Neural progenitor cell (in vitro differentiated cells): ENCODE measurements at regions not wholly inside any gene's neighbourhood (a gene's known extent, or its start where the extent isn't known, plus 50 kb on each side); places are given as distances from the start of the nearest gene placed in this dataset.

Source experiments
- DNase-seq: peaks from one replicate; pipeline ENCODE4 v3.0.0-alpha.2; 2016; ENCODE audit warnings: low spot score
- H2AFZ ChIP-seq: fragments of 200-600 bp; sonication (generic); replicated peaks from 2 replicates; pipeline ENCODE4 v1.6.1; 2016; ENCODE audit warnings: antibody characterized with exemption
- H3F3A ChIP-seq: fragments of 200-600 bp; sonication (generic); 2 replicates; pipeline ENCODE4 v1.6.1; 2016; ENCODE audit warnings: antibody characterized with exemption, low read depth
- H3K27ac ChIP-seq: fragments of 200-600 bp; sonication (generic); 2 replicates; pipeline ENCODE4 v1.5.1; 2016; ENCODE audit warnings: mild to moderate bottlenecking
- H3K27me3 ChIP-seq: fragments of 200-600 bp; sonication (generic); 2 replicates; pipeline ENCODE4 v1.6.1; 2016; ENCODE audit warnings: mild to moderate bottlenecking, moderate library complexity
- H3K36me3 ChIP-seq: fragments of 200-600 bp; sonication (generic); 2 replicates; pipeline ENCODE4 v1.5.1; 2016
- H3K4me1 ChIP-seq: fragments of 200-600 bp; sonication (generic); 2 replicates; pipeline ENCODE4 v1.6.1; 2016; ENCODE audit warnings: mixed run types
- H3K4me2 ChIP-seq: fragments of 200-600 bp; sonication (generic); 2 replicates; pipeline ENCODE4 v1.6.1; 2016
- H3K4me3 ChIP-seq: fragments of 200-600 bp; sonication (generic); 2 replicates; pipeline ENCODE4 v1.5.1; 2016
- H3K79me2 ChIP-seq: fragments of 200-600 bp; sonication (generic); 2 replicates; pipeline ENCODE4 v1.6.1; 2016; ENCODE audit warnings: low read depth
- H3K9ac ChIP-seq: fragments of 200-600 bp; sonication (generic); 2 replicates; pipeline ENCODE4 v1.6.1; 2016
- H3K9me3 ChIP-seq: fragments of 200-600 bp; sonication (generic); 2 replicates; pipeline ENCODE4 v1.5.1; 2016; ENCODE audit warnings: low read depth
- H4K20me1 ChIP-seq: fragments of 200-600 bp; sonication (generic); 2 replicates; pipeline ENCODE4 v1.6.1; 2016; ENCODE audit warnings: low read depth
- H3K27ac Mint-ChIP-seq: 3 replicates; pipeline ENCODE4 v1.8.0; 2021; ENCODE audit warnings: mixed read lengths
- H3K27me3 Mint-ChIP-seq: 2 replicates; pipeline ENCODE4 v1.8.0; 2022; ENCODE audit warnings: low read depth, mild to moderate bottlenecking, inconsistent platforms, moderate library complexity, mixed read lengths; ENCODE audit not compliant: insufficient read depth
- H3K36me3 Mint-ChIP-seq: 3 replicates; pipeline ENCODE4 v1.8.0; 2021; ENCODE audit warnings: mixed read lengths
- H3K4me1 Mint-ChIP-seq: 3 replicates; pipeline ENCODE4 v1.8.0; 2021; ENCODE audit warnings: mixed read lengths
- H3K4me3 Mint-ChIP-seq: 3 replicates; pipeline ENCODE4 v1.8.0; 2021; ENCODE audit warnings: mild to moderate bottlenecking, moderate library complexity, mixed read lengths
- H3K9me3 Mint-ChIP-seq: 3 replicates; pipeline ENCODE4 v1.8.0; 2020; ENCODE audit warnings: mixed read lengths
- EZH2 ChIP-seq: fragments of 200-600 bp; sonication (generic); IDR thresholded peaks from 2 replicates; pipeline ENCODE4 v1.6.1; 2017; ENCODE audit warnings: antibody characterized with exemption, mild to moderate bottlenecking, moderate library complexity
- EZH2phosphoT487 ChIP-seq: fragments of 200-600 bp; sonication (generic); IDR thresholded peaks from 2 replicates; pipeline ENCODE4 v1.6.1; 2017; ENCODE audit warnings: antibody characterized with exemption
- TF ChIP-seq, protein P1 (sequence below): fragments of 200-600 bp; sonication (generic); IDR thresholded peaks from 2 replicates; pipeline ENCODE4 v1.5.1; 2017; ENCODE audit warnings: antibody characterized with exemption, mild to moderate bottlenecking

GRCh38 chr5:164132358-164132757 is 626.9 kb downstream of the MAT2B start:
- Histone ChIP-seq H3K36me3 (no peaks in the 10 kb centered on the region), H3K27me3 (no peaks in the 10 kb centered on the region), H2AFZ (no peak overlapping the region), H3K9me3 (peaks cover 10% of the 10 kb centered on the region), H3K4me1 (no peaks in the 10 kb centered on the region), H4K20me1 (no peaks in the 10 kb centered on the region), H3F3A (no peaks in the 10 kb centered on the region), H3K9ac (no peak overlapping the region), H3K27ac (no peak overlapping the region), H3K79me2 (no peaks in the 10 kb centered on the region), H3K4me2 (no peak overlapping the region), H3K4me3 (no peak overlapping the region)
- no peaks in the 10 kb centered on the region for H3K36me3 Mint-ChIP-seq
- no peak for DNase-seq
- no peak for TF ChIP-seq EZH2
- TF ChIP-seq, protein P1, sequence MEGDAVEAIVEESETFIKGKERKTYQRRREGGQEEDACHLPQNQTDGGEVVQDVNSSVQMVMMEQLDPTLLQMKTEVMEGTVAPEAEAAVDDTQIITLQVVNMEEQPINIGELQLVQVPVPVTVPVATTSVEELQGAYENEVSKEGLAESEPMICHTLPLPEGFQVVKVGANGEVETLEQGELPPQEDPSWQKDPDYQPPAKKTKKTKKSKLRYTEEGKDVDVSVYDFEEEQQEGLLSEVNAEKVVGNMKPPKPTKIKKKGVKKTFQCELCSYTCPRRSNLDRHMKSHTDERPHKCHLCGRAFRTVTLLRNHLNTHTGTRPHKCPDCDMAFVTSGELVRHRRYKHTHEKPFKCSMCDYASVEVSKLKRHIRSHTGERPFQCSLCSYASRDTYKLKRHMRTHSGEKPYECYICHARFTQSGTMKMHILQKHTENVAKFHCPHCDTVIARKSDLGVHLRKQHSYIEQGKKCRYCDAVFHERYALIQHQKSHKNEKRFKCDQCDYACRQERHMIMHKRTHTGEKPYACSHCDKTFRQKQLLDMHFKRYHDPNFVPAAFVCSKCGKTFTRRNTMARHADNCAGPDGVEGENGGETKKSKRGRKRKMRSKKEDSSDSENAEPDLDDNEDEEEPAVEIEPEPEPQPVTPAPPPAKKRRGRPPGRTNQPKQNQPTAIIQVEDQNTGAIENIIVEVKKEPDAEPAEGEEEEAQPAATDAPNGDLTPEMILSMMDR = no peak
- no peak for TF ChIP-seq EZH2phosphoT487
- H3K4me1 Mint-ChIP-seq = no peaks in the 10 kb centered on the region
- no peak overlapping the region for H3K27ac Mint-ChIP-seq
- H3K4me3 Mint-ChIP-seq = no peak overlapping the region
- peaks cover 37% of the 10 kb centered on the region for H3K9me3 Mint-ChIP-seq
- no peaks in the 10 kb centered on the region for H3K27me3 Mint-ChIP-seq

GRCh38 chr5:164137095-164137494 is 631.7 kb downstream of the MAT2B start:
- H3K4me3 ChIP-seq = no peak overlapping the region
- H3K27ac ChIP-seq = no peak overlapping the region
- H3K36me3 ChIP-seq = no peaks in the 10 kb centered on the region
- H3K4me1 Mint-ChIP-seq = no peaks in the 10 kb centered on the region
- H3K36me3 Mint-ChIP-seq = no peaks in the 10 kb centered on the region
- no peaks in the 10 kb centered on the region for H3K9me3 ChIP-seq
- H3K27me3 Mint-ChIP-seq = no peaks in the 10 kb centered on the region
- no peaks in the 10 kb centered on the region for H3K27me3 ChIP-seq
- no peak overlapping the region for H3K27ac Mint-ChIP-seq
- H2AFZ ChIP-seq = no peak overlapping the region
- no peaks in the 10 kb centered on the region for H4K20me1 ChIP-seq
- no peaks in the 10 kb centered on the region for H3K4me1 ChIP-seq
- TF ChIP-seq, protein P1 = no peak
- TF ChIP-seq EZH2 (no peak), EZH2phosphoT487 (no peak)
- no peaks in the 10 kb centered on the region for H3K79me2 ChIP-seq
- no peak for DNase-seq
- H3K9me3 Mint-ChIP-seq = peaks cover 7% of the 10 kb centered on the region
- H3K4me3 Mint-ChIP-seq = no peak overlapping the region
- H3K4me2 ChIP-seq = no peak overlapping the region
- no peaks in the 10 kb centered on the region for H3F3A ChIP-seq
- no peak overlapping the region for H3K9ac ChIP-seq

DNA sequence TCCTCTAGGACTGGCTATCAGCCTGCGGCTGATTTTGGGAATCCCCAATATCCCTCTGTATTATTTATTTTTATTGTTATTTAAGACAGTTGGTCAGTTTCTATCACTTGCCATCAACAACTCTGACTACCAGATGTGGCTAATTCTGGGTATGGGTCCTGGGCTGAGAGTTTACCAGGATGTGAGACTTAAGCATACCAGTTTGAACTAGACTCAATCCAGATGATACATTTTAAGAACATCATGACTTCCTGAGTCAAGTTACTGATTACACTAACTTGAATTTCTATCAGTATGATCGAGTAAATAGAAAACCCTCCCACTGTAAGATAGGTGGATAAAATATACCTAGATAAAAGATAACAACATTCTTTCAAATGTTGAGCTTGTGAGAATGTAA is 634.0 kb downstream of the MAT2B start:
- Mint-ChIP-seq H3K4me1 (no peaks in the 10 kb centered on the region), H3K27me3 (peaks cover 2% of the 10 kb centered on the region), H3K9me3 (no peaks in the 10 kb centered on the region), H3K4me3 (no peak overlapping the region), H3K27ac (no peak overlapping the region), H3K36me3 (no peaks in the 10 kb centered on the region)
- Histone ChIP-seq H3K9me3 (no peaks in the 10 kb centered on the region), H3K27ac (no peak overlapping the region), H3F3A (no peaks in the 10 kb centered on the region), H3K9ac (no peak overlapping the region), H3K36me3 (no peaks in the 10 kb centered on the region), H3K79me2 (no peaks in the 10 kb centered on the region), H3K27me3 (no peaks in the 10 kb centered on the region), H3K4me3 (no peak overlapping the region), H4K20me1 (no peaks in the 10 kb centered on the region), H2AFZ (no peak overlapping the region), H3K4me1 (no peaks in the 10 kb centered on the region), H3K4me2 (no peak overlapping the region)
- no peak for DNase-seq
- TF ChIP-seq, protein P1 = no peak
- TF ChIP-seq EZH2 (no peak), EZH2phosphoT487 (no peak)

DNA sequence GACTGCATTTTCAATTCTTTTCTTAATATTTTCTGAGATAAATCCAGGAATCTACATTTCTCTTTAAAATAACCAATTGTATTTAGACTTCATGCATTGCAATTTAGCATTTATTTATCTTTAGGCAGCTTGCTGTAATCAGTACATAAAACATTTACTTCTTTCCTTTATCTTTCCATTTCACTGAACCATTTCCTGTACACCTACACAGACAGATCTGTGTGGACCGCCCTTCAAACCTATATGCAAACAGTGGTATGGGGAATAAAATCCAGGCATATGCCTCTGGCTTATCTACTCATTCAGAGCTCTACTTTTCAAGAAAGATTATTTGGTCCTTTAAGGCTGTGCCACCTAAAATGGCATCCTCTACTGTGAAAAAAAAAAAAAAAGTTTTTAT is 640.0 kb downstream of the MAT2B start:
- H3K27me3 Mint-ChIP-seq = peaks cover 2% of the 10 kb centered on the region

More for the DNA sequence above, 640.0 kb downstream of the MAT2B start:
- TF ChIP-seq, protein P1 = no peak
- TF ChIP-seq EZH2 (no peak), EZH2phosphoT487 (no peak)
- Histone ChIP-seq H3K79me2 (no peaks in the 10 kb centered on the region), H3K9ac (no peak overlapping the region), H3K9me3 (no peaks in the 10 kb centered on the region), H3K36me3 (no peaks in the 10 kb centered on the region), H3K4me3 (no peak overlapping the region), H3K27ac (no peak overlapping the region), H3K27me3 (no peaks in the 10 kb centered on the region), H3F3A (no peaks in the 10 kb centered on the region), H3K4me1 (peaks cover 10% of the 10 kb centered on the region), H4K20me1 (no peaks in the 10 kb centered on the region), H2AFZ (no peak overlapping the region), H3K4me2 (no peak overlapping the region)
- Mint-ChIP-seq H3K27ac (no peak overlapping the region), H3K4me3 (no peak overlapping the region), H3K36me3 (no peaks in the 10 kb centered on the region), H3K9me3 (no peaks in the 10 kb centered on the region), H3K4me1 (no peaks in the 10 kb centered on the region)
- no peak for DNase-seq
